IMR-90 (cell line): ENCODE measurements at regions not wholly inside any gene's neighbourhood (a gene's known extent, or its start where the extent isn't known, plus 50 kb on each side); places are given as distances from the start of the nearest gene placed in this dataset.

ENCODE experiments used
- ATAC-seq: fragments of 200-7000 bp; cut with Tn5 transposase; 2 replicates; pipeline ENCODE4 v1.9.1; 2020; ENCODE audit warnings: low read depth, mild to moderate bottlenecking, moderate library complexity
- BruUV-seq: library from RNA; stranded (reverse); fragments of 400-500 nt; replicated peaks from 2 replicates; lab custom pipeline; 2021; lab: Mats Ljungman, UMichigan
- CTCF ChIA-PET: fragments of 300-600 bp; formaldehyde crosslinking; extraction: SDS; loops from one replicate; lab custom pipeline; 2021; ENCODE audit warnings: antibody characterized with exemption; lab: Yijun Ruan, JAX
- POLR2A ChIA-PET: fragments of 300-600 bp; sonication (Branson Sonifier 250); formaldehyde crosslinking; loops from one replicate; lab custom pipeline; 2022; ENCODE audit warnings: antibody characterized with exemption; ENCODE audit not compliant: unreplicated experiment; lab: Charles Lee
- DNase-seq: peaks from one replicate; pipeline ENCODE4 v3.0.0; 2013
- H2AFZ ChIP-seq: replicated peaks from 2 replicates; pipeline ENCODE3; 2013; ENCODE audit warnings: low read length, mild to moderate bottlenecking; ENCODE audit not compliant: poor library complexity
- H2AK5ac ChIP-seq: 2 replicates; pipeline ENCODE4 v1.6.1; 2013; ENCODE audit warnings: low read depth, low read length, inconsistent platforms
- H2AK9ac ChIP-seq: replicated peaks from 2 replicates; pipeline ENCODE3; 2013; ENCODE audit warnings: mild to moderate bottlenecking, low read depth, low read length, moderate library complexity; ENCODE audit not compliant: poor library complexity
- H2BK120ac ChIP-seq: 2 replicates; pipeline ENCODE4 v1.6.1; 2013; ENCODE audit warnings: low read depth, low read length, inconsistent platforms
- H2BK15ac ChIP-seq: 3 replicates; pipeline ENCODE4 v1.6.1; 2013; ENCODE audit warnings: low read depth, low read length, inconsistent platforms
- H2BK20ac ChIP-seq: 2 replicates; pipeline ENCODE4 v1.6.1; 2013; ENCODE audit warnings: low read depth, mild to moderate bottlenecking, inconsistent platforms, low read length, moderate library complexity
- H2BK5ac ChIP-seq: 2 replicates; pipeline ENCODE4 v1.6.1; 2013; ENCODE audit warnings: mild to moderate bottlenecking, low read depth, low read length, inconsistent platforms; ENCODE audit not compliant: poor library complexity, severe bottlenecking
- H3K14ac ChIP-seq: replicated peaks from 2 replicates; pipeline ENCODE4 v1.6.1; 2013; ENCODE audit warnings: low read depth, low read length, inconsistent platforms
- H3K18ac ChIP-seq: 2 replicates; pipeline ENCODE4 v1.6.1; 2013; ENCODE audit warnings: low read depth, low read length, control low read depth
- H3K23ac ChIP-seq: 2 replicates; pipeline ENCODE4 v1.6.1; 2013; ENCODE audit warnings: low read depth, low read length, inconsistent platforms
- H3K27ac ChIP-seq: 2 replicates; pipeline ENCODE4 v1.5.1; 2013; ENCODE audit warnings: mild to moderate bottlenecking, control low read depth, low read length; ENCODE audit not compliant: insufficient read depth
- H3K27me3 ChIP-seq: 2 replicates; pipeline ENCODE4 v1.6.1; 2013; ENCODE audit warnings: low read length; ENCODE audit not compliant: control insufficient read depth, insufficient read depth
- H3K36me3 ChIP-seq: 2 replicates; pipeline ENCODE4 v1.6.1; 2013; ENCODE audit warnings: low read length, mixed read lengths; ENCODE audit not compliant: control insufficient read depth, insufficient read depth
- H3K4ac ChIP-seq: 2 replicates; pipeline ENCODE4 v1.6.1; 2013; ENCODE audit warnings: low read depth, low read length, inconsistent platforms
- H3K4me1 ChIP-seq: 2 replicates; pipeline ENCODE4 v1.6.1; 2013; ENCODE audit warnings: low read length, mixed read lengths; ENCODE audit not compliant: control insufficient read depth, insufficient read depth
- H3K4me2 ChIP-seq: 2 replicates; pipeline ENCODE4 v1.6.1; 2013; ENCODE audit warnings: low read depth, mild to moderate bottlenecking, control low read depth, low read length, moderate library complexity
- H3K4me3 ChIP-seq: 2 replicates; pipeline ENCODE4 v1.5.1; 2013; ENCODE audit warnings: low read depth, mild to moderate bottlenecking, control low read depth, low read length, moderate library complexity; ENCODE audit not compliant: insufficient read depth
- H3K56ac ChIP-seq: 2 replicates; pipeline ENCODE4 v1.6.1; 2013; ENCODE audit warnings: low read length, inconsistent platforms; ENCODE audit not compliant: insufficient read depth; ENCODE audit errors: extremely low read depth
- H3K79me1 ChIP-seq, 2 experiments: 2 replicates each; pipeline ENCODE4 v1.6.1; 2013; ENCODE audit warnings: low read length in 2 of 2, inconsistent platforms in 1 of 2, low read depth in 1 of 2
- H3K9ac ChIP-seq: 2 replicates; pipeline ENCODE4 v1.6.1; 2013; ENCODE audit warnings: low read depth, low read length, control low read depth
- H3K9me1 ChIP-seq: 2 replicates; pipeline ENCODE4 v1.6.1; 2013; ENCODE audit warnings: low read length, inconsistent platforms; ENCODE audit not compliant: insufficient read depth
- H3K9me3 ChIP-seq: 2 replicates; pipeline ENCODE4 v1.6.1; 2013; ENCODE audit warnings: low read length; ENCODE audit not compliant: control insufficient read depth, insufficient read depth
- H4K20me1 ChIP-seq: 2 replicates; pipeline ENCODE4 v1.6.1; 2013; ENCODE audit warnings: low read length, inconsistent platforms; ENCODE audit not compliant: insufficient read depth
- H4K5ac ChIP-seq: 2 replicates; pipeline ENCODE4 v1.6.1; 2013; ENCODE audit warnings: mild to moderate bottlenecking, low read depth, low read length, control low read depth
- H4K8ac ChIP-seq, 2 experiments: 2 replicates each; pipeline ENCODE4 v1.6.1; 2013; ENCODE audit warnings: low read depth in 2 of 2, low read length in 2 of 2, control low read depth in 1 of 2, inconsistent platforms in 1 of 2
- H4K91ac ChIP-seq: 2 replicates; pipeline ENCODE4 v1.6.1; 2013; ENCODE audit warnings: low read depth, low read length, inconsistent platforms; ENCODE audit not compliant: insufficient read depth
- BHLHE40 ChIP-seq: fragments of 150-350 bp; IDR thresholded peaks from 2 replicates; pipeline ENCODE4 v1.6.1; 2016; ENCODE audit warnings: mild to moderate bottlenecking, low read depth, low read length
- CEBPB ChIP-seq: IDR thresholded peaks from 2 replicates; pipeline ENCODE4 v1.6.1; 2012; ENCODE audit warnings: low read depth, low read length, improper control_type of control experiment
- CHD1 ChIP-seq: IDR thresholded peaks from 2 replicates; pipeline ENCODE4 v1.6.1; 2012; ENCODE audit warnings: low read depth, low read length, improper control_type of control experiment
- FOS ChIP-seq: fragments of 150-350 bp; IDR thresholded peaks from 2 replicates; pipeline ENCODE4 v1.6.1; 2016; ENCODE audit warnings: low read depth, low read length
- MAFK ChIP-seq: IDR thresholded peaks from 2 replicates; pipeline ENCODE4 v1.6.1; 2012; ENCODE audit warnings: low read depth, low read length, improper control_type of control experiment
- MXI1 ChIP-seq: IDR thresholded peaks from 2 replicates; pipeline ENCODE4 v1.6.1; 2012; ENCODE audit warnings: low read depth, mild to moderate bottlenecking, low read length, moderate library complexity, borderline replicate concordance
- NFE2L2 ChIP-seq: fragments of 150-350 bp; IDR thresholded peaks from 2 replicates; pipeline ENCODE4 v1.6.1; 2016; ENCODE audit warnings: low read depth, mild to moderate bottlenecking, low read length
- RAD21 ChIP-seq: IDR thresholded peaks from 2 replicates; pipeline ENCODE4 v1.6.1; 2012; ENCODE audit warnings: low read length, improper control_type of control experiment
- RCOR1 ChIP-seq: IDR thresholded peaks from 2 replicates; pipeline ENCODE4 v1.6.1; 2012; ENCODE audit warnings: mild to moderate bottlenecking, low read length, improper control_type of control experiment; ENCODE audit not compliant: insufficient replicate concordance
- RFX5 ChIP-seq: IDR thresholded peaks from 2 replicates; pipeline ENCODE4 v1.8.0; 2012; ENCODE audit warnings: low read depth, mild to moderate bottlenecking, low read length, moderate library complexity
- SMC3 ChIP-seq: fragments of 150-350 bp; IDR thresholded peaks from 2 replicates; pipeline ENCODE4 v1.6.1; 2016; ENCODE audit warnings: low read depth, mild to moderate bottlenecking, antibody characterized with exemption, low read length, moderate library complexity
- WGBS, 2 experiments: methylation state at CpG; one replicate each; pipeline versions ENCODE4 v1.1.5 to v1.1.7; 2013; ENCODE audit warnings: missing lambda C conversion rate in 2 of 2; ENCODE audit not compliant: insufficient read length in 1 of 2; ENCODE audit errors: extremely low coverage in 2 of 2; 5-methylcytosine and 5-hydroxymethylcytosine counted together
- dilution Hi-C: fragments of 300-500 bp; cut with HindIII; formaldehyde crosslinking; loops from one replicate; pipeline ENCODE4 v1.14.3; 2018; ENCODE audit warnings: low sequenced_read_pairs; ENCODE audit not compliant: unreplicated experiment
- in situ Hi-C: fragments of 300-500 bp; cut with MboI; formaldehyde crosslinking; loops from 3 replicates; pipeline ENCODE4 v1.14.3; 2019; ENCODE audit warnings: low sequenced_read_pairs, inconsistent platforms, mixed read lengths
- intact Hi-C: fragments of 100-400 bp; cut with micrococcal nuclease; formaldehyde crosslinking; loops from 2 replicates; pipeline ENCODE4 v1.10.0; 2022
- TF ChIP-seq, protein P1 (sequence below): conservative IDR thresholded peaks from 2 replicates; pipeline ENCODE4 v1.5.1; 2012; ENCODE audit warnings: mild to moderate bottlenecking, low read depth, low read length, improper control_type of control experiment
- TF ChIP-seq, protein P2 (sequence below): fragments of 150-350 bp; IDR thresholded peaks from 2 replicates; pipeline ENCODE4 v1.6.1; 2016; ENCODE audit warnings: low read depth, mild to moderate bottlenecking, low read length, moderate library complexity, borderline replicate concordance
- TF ChIP-seq, protein P3 (sequence below): fragments of 150-350 bp; IDR thresholded peaks from 2 replicates; pipeline ENCODE4 v1.6.1; 2017; ENCODE audit warnings: mild to moderate bottlenecking, antibody characterized with exemption, low read length, low read depth

DNA sequence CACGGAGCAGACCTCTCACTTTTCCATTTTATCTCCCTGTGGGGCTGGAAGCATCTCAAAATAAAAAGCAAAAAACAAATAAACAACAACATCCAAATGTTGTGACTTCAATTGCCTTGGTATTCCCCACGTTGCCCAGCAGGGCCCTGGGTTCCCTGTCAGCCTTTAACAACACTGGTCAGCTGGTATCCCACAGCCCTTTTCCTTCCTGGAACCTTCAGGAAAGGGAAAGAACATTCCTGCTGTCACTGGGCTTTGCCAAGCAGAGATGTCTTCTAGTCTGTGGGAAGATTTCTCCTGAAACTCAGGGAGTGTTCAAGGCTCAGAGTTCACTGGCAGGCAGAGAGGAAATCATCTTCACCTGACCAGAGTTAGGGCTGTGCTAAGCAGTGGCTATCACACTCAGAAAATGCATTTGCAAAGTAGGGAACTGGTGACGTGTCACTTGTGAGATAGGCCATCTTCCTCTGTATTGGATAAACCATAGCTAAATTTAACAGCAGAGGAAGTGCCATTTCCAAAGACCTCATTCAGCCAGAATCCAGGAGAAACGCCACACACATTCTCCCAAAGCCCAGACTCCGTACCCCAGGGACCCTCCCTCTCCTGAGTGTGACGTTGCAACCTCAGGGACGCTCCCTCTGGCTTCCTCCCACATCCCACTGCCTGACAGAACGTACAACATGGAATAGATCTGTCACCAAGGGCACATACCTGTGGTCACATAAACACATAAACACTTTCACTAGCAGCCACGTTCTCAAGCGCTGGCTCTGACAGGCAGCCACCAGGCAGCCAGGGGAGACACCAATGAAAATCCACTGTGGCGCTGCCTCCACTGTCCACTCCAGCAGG lies 274.0 kb upstream of the DAPK1 start:
- no peaks in the 10 kb centered on the region for H3K79me1 ChIP-seq
- 61% methylated on average over 4 of the region's 11 CpGs; no CpG with 5 or more reads in 1 of the 2 experiments for WGBS, 2 experiments
- H3K4me1 ChIP-seq: peaks cover 3% of the 10 kb centered on the region; the same call in 1 of the 2 replicates
- no peak overlapping the region for H3K9ac ChIP-seq
- no peak overlapping the region for H2BK20ac ChIP-seq
- dilution Hi-C loops: no loop called here
- POLR2A ChIA-PET: no interaction called here
- H2AK5ac ChIP-seq: peak overlapping the region; percentile 33; the same call in 1 of the 2 replicates
- ATAC-seq (peak; percentile 44; the same call in 1 of the 2 replicates), DNase-seq (peak; percentile 33)
- in situ Hi-C loops: no loop called here
- BruUV-seq: no TSS peak
- no peaks in the 10 kb centered on the region for H3K9me1 ChIP-seq
- CTCF ChIA-PET: no interaction called here
- H2BK5ac ChIP-seq: no peak overlapping the region
- H2BK15ac ChIP-seq: no peak overlapping the region; the same call in 2 of the 3 replicates
- H4K20me1 ChIP-seq: no peaks in the 10 kb centered on the region
- no peak overlapping the region for H3K56ac ChIP-seq
- H4K91ac ChIP-seq: no peak overlapping the region
- intact Hi-C loops: no loop called here
- H3K23ac ChIP-seq: peak overlapping the region; percentile 3; the same call in 1 of the 2 replicates
- H2BK120ac ChIP-seq: no peak overlapping the region
- no peak overlapping the region; the same call in 1 of the 2 replicates for H3K4ac ChIP-seq
- H4K8ac ChIP-seq: no peak overlapping the region
- no peak overlapping the region for H3K4me2 ChIP-seq
- H4K5ac ChIP-seq: no peak overlapping the region
- H2AFZ ChIP-seq: peak overlapping the region; percentile 60
- H2AK9ac ChIP-seq: no peak overlapping the region
- no peak overlapping the region for H3K14ac ChIP-seq
- no peak overlapping the region for H3K18ac ChIP-seq
- no peak overlapping the region for H3K27ac ChIP-seq
- no peak overlapping the region for H3K4me3 ChIP-seq
- H3K9me3 ChIP-seq: no peaks in the 10 kb centered on the region
- peaks cover 9% of the 10 kb centered on the region; the same call in 1 of the 2 replicates for H3K27me3 ChIP-seq
- H3K36me3 ChIP-seq: no peaks in the 10 kb centered on the region
- TF ChIP-seq FOS: no peak
- TF ChIP-seq CHD1: no peak
- no peak for TF ChIP-seq RCOR1
- no peak for TF ChIP-seq MAFK
- no peak for TF ChIP-seq RFX5
- TF ChIP-seq RAD21: no peak
- TF ChIP-seq, protein P1, sequence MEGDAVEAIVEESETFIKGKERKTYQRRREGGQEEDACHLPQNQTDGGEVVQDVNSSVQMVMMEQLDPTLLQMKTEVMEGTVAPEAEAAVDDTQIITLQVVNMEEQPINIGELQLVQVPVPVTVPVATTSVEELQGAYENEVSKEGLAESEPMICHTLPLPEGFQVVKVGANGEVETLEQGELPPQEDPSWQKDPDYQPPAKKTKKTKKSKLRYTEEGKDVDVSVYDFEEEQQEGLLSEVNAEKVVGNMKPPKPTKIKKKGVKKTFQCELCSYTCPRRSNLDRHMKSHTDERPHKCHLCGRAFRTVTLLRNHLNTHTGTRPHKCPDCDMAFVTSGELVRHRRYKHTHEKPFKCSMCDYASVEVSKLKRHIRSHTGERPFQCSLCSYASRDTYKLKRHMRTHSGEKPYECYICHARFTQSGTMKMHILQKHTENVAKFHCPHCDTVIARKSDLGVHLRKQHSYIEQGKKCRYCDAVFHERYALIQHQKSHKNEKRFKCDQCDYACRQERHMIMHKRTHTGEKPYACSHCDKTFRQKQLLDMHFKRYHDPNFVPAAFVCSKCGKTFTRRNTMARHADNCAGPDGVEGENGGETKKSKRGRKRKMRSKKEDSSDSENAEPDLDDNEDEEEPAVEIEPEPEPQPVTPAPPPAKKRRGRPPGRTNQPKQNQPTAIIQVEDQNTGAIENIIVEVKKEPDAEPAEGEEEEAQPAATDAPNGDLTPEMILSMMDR: no peak
- TF ChIP-seq NFE2L2: no peak
- no peak for TF ChIP-seq CEBPB
- no peak for TF ChIP-seq SMC3
- TF ChIP-seq, protein P2, sequence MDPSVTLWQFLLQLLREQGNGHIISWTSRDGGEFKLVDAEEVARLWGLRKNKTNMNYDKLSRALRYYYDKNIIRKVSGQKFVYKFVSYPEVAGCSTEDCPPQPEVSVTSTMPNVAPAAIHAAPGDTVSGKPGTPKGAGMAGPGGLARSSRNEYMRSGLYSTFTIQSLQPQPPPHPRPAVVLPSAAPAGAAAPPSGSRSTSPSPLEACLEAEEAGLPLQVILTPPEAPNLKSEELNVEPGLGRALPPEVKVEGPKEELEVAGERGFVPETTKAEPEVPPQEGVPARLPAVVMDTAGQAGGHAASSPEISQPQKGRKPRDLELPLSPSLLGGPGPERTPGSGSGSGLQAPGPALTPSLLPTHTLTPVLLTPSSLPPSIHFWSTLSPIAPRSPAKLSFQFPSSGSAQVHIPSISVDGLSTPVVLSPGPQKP: no peak
- no peak for TF ChIP-seq BHLHE40
- TF ChIP-seq, protein P3, sequence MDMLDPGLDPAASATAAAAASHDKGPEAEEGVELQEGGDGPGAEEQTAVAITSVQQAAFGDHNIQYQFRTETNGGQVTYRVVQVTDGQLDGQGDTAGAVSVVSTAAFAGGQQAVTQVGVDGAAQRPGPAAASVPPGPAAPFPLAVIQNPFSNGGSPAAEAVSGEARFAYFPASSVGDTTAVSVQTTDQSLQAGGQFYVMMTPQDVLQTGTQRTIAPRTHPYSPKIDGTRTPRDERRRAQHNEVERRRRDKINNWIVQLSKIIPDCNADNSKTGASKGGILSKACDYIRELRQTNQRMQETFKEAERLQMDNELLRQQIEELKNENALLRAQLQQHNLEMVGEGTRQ: no peak
- no peak for TF ChIP-seq MXI1
